Activated CD8-positive, alpha-beta memory T cell treated with anti-CD3 and anti-CD28 coated beads for 48 hours (primary cell): ENCODE measurements at regions not wholly inside any gene's neighbourhood (a gene's known extent, or its start where the extent isn't known, plus 50 kb on each side); places are given as distances from the start of the nearest gene placed in this dataset.

Experiments used
- DNase-seq, 3 experiments: peaks; one replicate each; pipeline ENCODE4 v3.0.0-alpha.2; 2020; ENCODE audit warnings: low read depth in 2 of 3, low spot score in 2 of 3

GRCh38 chr10:78689584-78689935, 379.2 kb upstream of the ZMIZ1 start:
- DNase-seq, result no peak

GRCh38 chr10:78690354-78691111, 378.2 kb upstream of the ZMIZ1 start:
- no peak for DNase-seq

- no peak for DNase-seq
Measured at GRCh38 chr10:78691301-78692030, 377.3 kb upstream of the ZMIZ1 start.

GRCh38 chr10:78692071-78692470, 376.7 kb upstream of the ZMIZ1 start:
- DNase-seq, result no peak

- DNase-seq, result no peak
Measured at GRCh38 chr10:78695846-78696245, 372.9 kb upstream of the ZMIZ1 start.

GRCh38 chr10:78696791-78697395, 371.9 kb upstream of the ZMIZ1 start:
- no peak for DNase-seq

GRCh38 chr10:78699971-78700370, 368.8 kb upstream of the ZMIZ1 start:
- no peak for DNase-seq

GRCh38 chr10:78700413-78700812, 368.4 kb upstream of the ZMIZ1 start:
- DNase-seq, result no peak

- DNase-seq, result no peak
Measured at GRCh38 chr10:78700816-78701520, 367.8 kb upstream of the ZMIZ1 start.

GRCh38 chr10:78702186-78702585, 366.6 kb upstream of the ZMIZ1 start:
- DNase-seq, result no peak

- no peak for DNase-seq
Measured at GRCh38 chr10:78702876-78703275, 365.9 kb upstream of the ZMIZ1 start.

- no peak for DNase-seq
Measured at GRCh38 chr10:78703593-78703992, 365.2 kb upstream of the ZMIZ1 start.

- no peak for DNase-seq
Measured at GRCh38 chr10:78706256-78706655, 362.5 kb upstream of the ZMIZ1 start.

- DNase-seq, result no peak
Measured at GRCh38 chr10:78706726-78707540, 361.8 kb upstream of the ZMIZ1 start.

GRCh38 chr10:78707745-78708144, 361.0 kb upstream of the ZMIZ1 start:
- DNase-seq, result no peak

GRCh38 chr10:78712147-78712546, 356.6 kb upstream of the ZMIZ1 start:
- no peak for DNase-seq

GRCh38 chr10:78713659-78714058, 355.1 kb upstream of the ZMIZ1 start:
- DNase-seq, result no peak

GRCh38 chr10:78714225-78714624, 354.5 kb upstream of the ZMIZ1 start:
- DNase-seq, result no peak

- no peak for DNase-seq
Measured at GRCh38 chr10:78715435-78715834, 353.3 kb upstream of the ZMIZ1 start.

- DNase-seq, result no peak
Measured at GRCh38 chr10:78716043-78716660, 352.6 kb upstream of the ZMIZ1 start.
